Osteoblast (primary cell): ENCODE measurements at regions not wholly inside any gene's neighbourhood (a gene's known extent, or its start where the extent isn't known, plus 50 kb on each side); places are given as distances from the start of the nearest gene placed in this dataset.

Source experiments
- DNase-seq: peaks from one replicate; pipeline ENCODE4 v3.0.0; 2011; ENCODE audit warnings: low spot score, mixed read lengths; ENCODE audit not compliant: insufficient read length; ENCODE audit errors: missing footprints
- H2AFZ ChIP-seq: 2 replicates; pipeline ENCODE4 v1.6.0; 2011; ENCODE audit warnings: mild to moderate bottlenecking, low read length
- H3K27ac ChIP-seq: 2 replicates; pipeline ENCODE4 v1.5.1; 2011; ENCODE audit warnings: mild to moderate bottlenecking, low read depth, low read length, moderate library complexity
- H3K27me3 ChIP-seq: 2 replicates; pipeline ENCODE4 v1.6.0; 2012; ENCODE audit warnings: mild to moderate bottlenecking, control low read depth, inconsistent platforms, low read length, moderate library complexity; ENCODE audit not compliant: insufficient read depth
- H3K36me3 ChIP-seq: 2 replicates; pipeline ENCODE4 v1.5.1; 2011; ENCODE audit warnings: mild to moderate bottlenecking, low read length, control low read depth, moderate library complexity; ENCODE audit not compliant: insufficient read depth
- H3K4me1 ChIP-seq: 2 replicates; pipeline ENCODE4 v1.5.1; 2011; ENCODE audit warnings: mild to moderate bottlenecking, low read length, control low read depth, moderate library complexity; ENCODE audit not compliant: insufficient read depth
- H3K4me2 ChIP-seq: 2 replicates; pipeline ENCODE4 v1.6.0; 2011; ENCODE audit warnings: mild to moderate bottlenecking, low read length; ENCODE audit not compliant: insufficient read depth
- H3K4me3 ChIP-seq: fragments of 200-600 bp; sonication (generic); 3 replicates; pipeline ENCODE4 v1.5.1; 2012; ENCODE audit warnings: mild to moderate bottlenecking, low read length, inconsistent platforms; ENCODE audit not compliant: insufficient read depth
- H3K79me2 ChIP-seq: 2 replicates; pipeline ENCODE4 v1.6.0; 2012; ENCODE audit warnings: mild to moderate bottlenecking, low read length, control low read depth, inconsistent platforms; ENCODE audit not compliant: insufficient read depth
- H3K9me3 ChIP-seq: 2 replicates; pipeline ENCODE4 v1.5.1; 2011; ENCODE audit warnings: low read depth, low read length, control low read depth
- H4K20me1 ChIP-seq: 2 replicates; pipeline ENCODE4 v1.6.0; 2012; ENCODE audit warnings: mild to moderate bottlenecking, low read length, control low read depth; ENCODE audit not compliant: insufficient read depth
- TF ChIP-seq, protein P1 (sequence below): IDR thresholded peaks from 2 replicates; pipeline ENCODE4 v1.5.1; 2011; ENCODE audit warnings: mild to moderate bottlenecking, low read depth, low read length, moderate library complexity; ENCODE audit errors: extremely low read depth

- no peak overlapping the region for H3K27ac ChIP-seq
- no peaks in the 10 kb centered on the region for H3K79me2 ChIP-seq
- H2AFZ ChIP-seq, result no peak overlapping the region
- no peaks in the 10 kb centered on the region for H3K36me3 ChIP-seq
- TF ChIP-seq, protein P1, sequence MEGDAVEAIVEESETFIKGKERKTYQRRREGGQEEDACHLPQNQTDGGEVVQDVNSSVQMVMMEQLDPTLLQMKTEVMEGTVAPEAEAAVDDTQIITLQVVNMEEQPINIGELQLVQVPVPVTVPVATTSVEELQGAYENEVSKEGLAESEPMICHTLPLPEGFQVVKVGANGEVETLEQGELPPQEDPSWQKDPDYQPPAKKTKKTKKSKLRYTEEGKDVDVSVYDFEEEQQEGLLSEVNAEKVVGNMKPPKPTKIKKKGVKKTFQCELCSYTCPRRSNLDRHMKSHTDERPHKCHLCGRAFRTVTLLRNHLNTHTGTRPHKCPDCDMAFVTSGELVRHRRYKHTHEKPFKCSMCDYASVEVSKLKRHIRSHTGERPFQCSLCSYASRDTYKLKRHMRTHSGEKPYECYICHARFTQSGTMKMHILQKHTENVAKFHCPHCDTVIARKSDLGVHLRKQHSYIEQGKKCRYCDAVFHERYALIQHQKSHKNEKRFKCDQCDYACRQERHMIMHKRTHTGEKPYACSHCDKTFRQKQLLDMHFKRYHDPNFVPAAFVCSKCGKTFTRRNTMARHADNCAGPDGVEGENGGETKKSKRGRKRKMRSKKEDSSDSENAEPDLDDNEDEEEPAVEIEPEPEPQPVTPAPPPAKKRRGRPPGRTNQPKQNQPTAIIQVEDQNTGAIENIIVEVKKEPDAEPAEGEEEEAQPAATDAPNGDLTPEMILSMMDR, result no peak
- peaks cover 12% of the 10 kb centered on the region for H3K4me1 ChIP-seq
- peaks cover 8% of the 10 kb centered on the region for H3K27me3 ChIP-seq
- no peak overlapping the region for H3K4me2 ChIP-seq
- no peak for DNase-seq
- H4K20me1 ChIP-seq, result no peaks in the 10 kb centered on the region
- no peaks in the 10 kb centered on the region for H3K9me3 ChIP-seq
- no peak overlapping the region for H3K4me3 ChIP-seq
Measured at GRCh38 chr11:45048870-45049691, 97.4 kb upstream of the PRDM11 start.

DNA sequence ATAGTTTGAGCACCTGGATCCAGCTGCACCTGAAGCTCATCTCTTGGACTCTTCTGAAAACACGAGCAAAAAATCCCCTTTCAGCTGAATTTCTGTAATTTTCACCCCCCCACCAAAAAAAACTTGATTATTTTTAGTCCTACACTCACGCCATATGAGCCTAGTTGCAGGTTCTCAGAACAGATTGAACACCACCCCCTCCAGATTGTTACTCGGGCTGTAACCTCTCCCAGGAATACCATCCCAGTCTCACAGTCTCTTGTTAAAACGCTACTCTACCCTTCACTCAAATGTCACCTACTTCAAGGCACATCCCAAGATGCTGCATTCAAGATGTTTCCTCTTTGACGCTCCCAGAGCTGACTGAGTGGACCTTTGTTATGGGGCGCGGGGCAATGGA is 96.3 kb upstream of the PRDM11 start:
- H3K4me2 ChIP-seq, result no peak overlapping the region
- no peaks in the 10 kb centered on the region for H3K36me3 ChIP-seq
- H3K4me1 ChIP-seq, result peaks cover 12% of the 10 kb centered on the region
- no peaks in the 10 kb centered on the region for H3K79me2 ChIP-seq
- no peaks in the 10 kb centered on the region for H4K20me1 ChIP-seq
- no peak overlapping the region for H3K27ac ChIP-seq
- H3K27me3 ChIP-seq, result peaks cover 8% of the 10 kb centered on the region
- TF ChIP-seq, protein P1, result no peak
- no peak for DNase-seq
- no peak overlapping the region for H2AFZ ChIP-seq
- H3K4me3 ChIP-seq, result no peak overlapping the region
- no peaks in the 10 kb centered on the region for H3K9me3 ChIP-seq

GRCh38 chr11:45051621-45052020 is 94.8 kb upstream of the PRDM11 start:
- Histone ChIP-seq H3K4me3 (no peak overlapping the region), H3K4me1 (peaks cover under 1% of the 10 kb centered on the region), H3K9me3 (no peaks in the 10 kb centered on the region), H3K27ac (no peak overlapping the region), H3K27me3 (peaks cover 8% of the 10 kb centered on the region), H3K79me2 (no peaks in the 10 kb centered on the region), H3K4me2 (no peak overlapping the region), H2AFZ (no peak overlapping the region), H4K20me1 (no peaks in the 10 kb centered on the region), H3K36me3 (no peaks in the 10 kb centered on the region)
- no peak for DNase-seq
- TF ChIP-seq, protein P1, result no peak

DNA sequence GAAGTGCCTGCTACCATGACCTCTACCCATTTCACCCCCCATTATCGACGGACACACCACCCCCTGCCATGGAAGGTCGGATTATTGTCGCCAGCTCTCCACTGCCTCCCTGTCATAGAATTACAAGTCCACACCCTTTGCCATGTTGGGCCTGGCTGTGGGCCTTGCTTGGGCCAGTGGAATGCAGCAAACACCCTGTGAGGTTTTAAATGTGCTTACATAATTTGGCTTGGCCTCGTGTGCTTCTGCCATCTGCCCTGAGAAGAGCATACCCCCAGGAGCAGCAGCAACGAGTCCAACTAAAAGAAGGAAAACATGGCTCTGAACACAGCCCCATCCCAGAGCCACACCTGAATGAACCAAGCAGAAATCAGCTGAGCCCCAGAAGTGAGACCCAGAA is 94.1 kb upstream of the PRDM11 start:
- no peaks in the 10 kb centered on the region for H4K20me1 ChIP-seq
- no peak for DNase-seq
- TF ChIP-seq, protein P1, result no peak
- no peak overlapping the region for H3K4me3 ChIP-seq
- peaks cover 8% of the 10 kb centered on the region for H3K27me3 ChIP-seq
- no peak overlapping the region for H3K27ac ChIP-seq
- H3K4me1 ChIP-seq, result no peaks in the 10 kb centered on the region
- no peaks in the 10 kb centered on the region for H3K9me3 ChIP-seq
- no peaks in the 10 kb centered on the region for H3K36me3 ChIP-seq
- H3K4me2 ChIP-seq, result no peak overlapping the region
- no peak overlapping the region for H2AFZ ChIP-seq
- H3K79me2 ChIP-seq, result no peaks in the 10 kb centered on the region
